ENCODE measurements at regions not wholly inside any gene's neighbourhood (a gene's known extent, or its start where the extent isn't known, plus 50 kb on each side); places are given as distances from the start of the nearest gene placed in this dataset.

- H4K91ac ChIP-seq (ENCODE audit: low read depth, low read length, poor library complexity): no peak overlapping the region
- no peaks in the 10 kb centered on the region for H3K27me3 ChIP-seq (ENCODE audit: control insufficient read depth in 3 of 3, insufficient read depth in 3 of 3, low read depth in 1 of 3, low read length in 3 of 3)
- no peak overlapping the region for H3K4me2 ChIP-seq (ENCODE audit: insufficient read depth, low read length, poor library complexity, severe bottlenecking)
- no peak overlapping the region for H3K14ac ChIP-seq (ENCODE audit: low read length)
- no peak overlapping the region for H2AK5ac ChIP-seq (ENCODE audit: low read depth, low read length)
- no peaks in the 10 kb centered on the region for H3K9me3 ChIP-seq (replicated peaks in 1 of 2; ENCODE audit: control insufficient read depth in 2 of 2, insufficient read depth in 1 of 2, low read depth in 1 of 2, low read length in 2 of 2)
- no peak overlapping the region for H3K4ac ChIP-seq (ENCODE audit: low read length)
- no CpG with 5 or more reads among the region's 5 CpGs for WGBS, 2 donors (ENCODE audit: extremely low coverage in 2 of 2, insufficient read length in 2 of 2, insufficient replicate concordance in 1 of 2)
- no peak overlapping the region for H4K8ac ChIP-seq (ENCODE audit: low read depth, low read length)
- H2BK120ac ChIP-seq (ENCODE audit: low read depth, low read length): no peak overlapping the region
- no peak overlapping the region for H2BK12ac ChIP-seq (ENCODE audit: low read length)
- no peak for DNase-seq (ENCODE audit: low spot score)
- H2AFZ ChIP-seq (ENCODE audit: low read length): no peak overlapping the region
- H2BK5ac ChIP-seq (ENCODE audit: low read length): no peak overlapping the region
- H3K36me3 ChIP-seq (replicated peaks in 1 of 2; ENCODE audit: control insufficient read depth in 2 of 2, insufficient read depth in 2 of 2, low read length in 2 of 2): no peaks in the 10 kb centered on the region
- no peak overlapping the region for H3K9ac ChIP-seq (ENCODE audit: low read depth, low read length, poor library complexity)
- H3K23ac ChIP-seq (ENCODE audit: low read depth, low read length, poor library complexity): no peak overlapping the region
- no peaks in the 10 kb centered on the region for H3K4me1 ChIP-seq (ENCODE audit: control insufficient read depth in 2 of 2, insufficient read depth in 1 of 2, low read depth in 1 of 2, low read length in 2 of 2)
- H2BK15ac ChIP-seq (ENCODE audit: low read length): no peak overlapping the region
- H3K4me3 ChIP-seq (ENCODE audit: low read length in 2 of 2): no peak overlapping the region
- H3K27ac ChIP-seq (replicated peaks; ENCODE audit: low read length): no peak overlapping the region
- H3K79me1 ChIP-seq (ENCODE audit: low read depth, low read length): no peaks in the 10 kb centered on the region
- H3K18ac ChIP-seq (ENCODE audit: low read length): no peak overlapping the region
These were observed 481.0 kb downstream of the RASEF start for GRCh38 chr9:82581935-82582334.

DNA sequence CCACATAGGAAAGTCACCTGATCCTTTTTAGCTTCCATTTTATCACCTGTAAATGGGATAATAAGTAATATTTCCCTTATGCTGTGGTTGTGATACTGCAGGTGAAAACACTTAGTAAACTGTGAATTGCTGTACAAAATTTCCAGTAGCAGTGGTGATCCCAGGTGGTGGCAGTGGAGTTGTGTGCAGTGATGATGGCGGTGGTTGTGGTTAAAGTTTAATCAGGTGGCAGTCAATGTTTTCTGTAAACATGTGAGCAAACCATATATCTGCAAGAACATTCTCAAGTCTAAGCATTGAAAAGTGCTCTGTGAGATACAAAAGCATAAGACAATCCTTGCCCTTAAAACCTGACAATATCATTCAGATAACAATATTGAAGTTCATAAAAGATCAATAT lies 480.2 kb downstream of the RASEF start:
- no peak overlapping the region for H2AK5ac ChIP-seq (ENCODE audit: low read depth, low read length)
- no peak overlapping the region for H3K27ac ChIP-seq (replicated peaks; ENCODE audit: low read length)
- H3K79me1 ChIP-seq (ENCODE audit: low read depth, low read length): no peaks in the 10 kb centered on the region

DNA sequence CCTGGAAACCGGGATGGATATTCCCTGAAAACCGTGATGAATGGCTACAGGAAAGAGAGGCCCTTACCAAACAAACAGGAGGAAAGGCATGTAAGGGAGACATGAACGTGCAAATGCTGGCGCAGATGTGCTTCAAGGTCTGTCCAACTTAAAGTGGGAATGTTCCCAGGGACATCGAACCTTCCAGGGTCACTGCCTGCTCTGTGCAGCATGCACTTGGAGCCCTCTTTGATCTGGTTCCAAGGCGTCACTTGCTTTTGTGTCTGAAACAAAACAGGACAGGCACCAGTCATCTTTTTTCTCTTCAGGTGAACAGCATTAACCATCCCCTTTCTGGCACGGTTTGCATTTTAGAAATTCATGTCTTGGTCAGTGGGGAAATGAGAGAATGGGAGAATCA lies 479.4 kb downstream of the RASEF start:
- Histone ChIP-seq H3K27me3 (ENCODE audit: control insufficient read depth in 3 of 3, insufficient read depth in 3 of 3, low read depth in 1 of 3, low read length in 3 of 3) (no peaks in the 10 kb centered on the region), H2AFZ (ENCODE audit: low read length) (no peak overlapping the region), H2BK120ac (ENCODE audit: low read depth, low read length) (no peak overlapping the region), H2AK5ac (ENCODE audit: low read depth, low read length) (no peak overlapping the region), H3K4me2 (ENCODE audit: insufficient read depth, low read length, poor library complexity, severe bottlenecking) (no peak overlapping the region), H3K27ac (replicated peaks; ENCODE audit: low read length) (no peak overlapping the region), H4K8ac (ENCODE audit: low read depth, low read length) (no peak overlapping the region), H3K9ac (ENCODE audit: low read depth, low read length, poor library complexity) (no peak overlapping the region), H4K91ac (ENCODE audit: low read depth, low read length, poor library complexity) (no peak overlapping the region), H3K4me3 (ENCODE audit: low read length in 2 of 2) (no peak overlapping the region), H3K14ac (ENCODE audit: low read length) (no peak overlapping the region), H3K79me1 (ENCODE audit: low read depth, low read length) (no peaks in the 10 kb centered on the region), H3K36me3 (replicated peaks in 1 of 2; ENCODE audit: control insufficient read depth in 2 of 2, insufficient read depth in 2 of 2, low read length in 2 of 2) (no peaks in the 10 kb centered on the region), H3K18ac (ENCODE audit: low read length) (no peak overlapping the region), H3K4ac (ENCODE audit: low read length) (no peak overlapping the region), H3K23ac (ENCODE audit: low read depth, low read length, poor library complexity) (no peak overlapping the region), H2BK15ac (ENCODE audit: low read length) (no peak overlapping the region), H3K9me3 (replicated peaks in 1 of 2; ENCODE audit: control insufficient read depth in 2 of 2, insufficient read depth in 1 of 2, low read depth in 1 of 2, low read length in 2 of 2) (no peaks in the 10 kb centered on the region), H3K4me1 (ENCODE audit: control insufficient read depth in 2 of 2, insufficient read depth in 1 of 2, low read depth in 1 of 2, low read length in 2 of 2) (no peaks in the 10 kb centered on the region), H2BK5ac (ENCODE audit: low read length) (no peak overlapping the region), H2BK12ac (ENCODE audit: low read length) (no peak overlapping the region)
- no CpG with 5 or more reads among the region's 7 CpGs for WGBS, 2 donors (ENCODE audit: extremely low coverage in 2 of 2, insufficient read length in 2 of 2, insufficient replicate concordance in 1 of 2)
- DNase-seq (ENCODE audit: low spot score): no peak

More for the DNA sequence above, 480.2 kb downstream of the RASEF start:
- Histone ChIP-seq H3K18ac (ENCODE audit: low read length) (no peak overlapping the region), H3K36me3 (replicated peaks in 1 of 2; ENCODE audit: control insufficient read depth in 2 of 2, insufficient read depth in 2 of 2, low read length in 2 of 2) (no peaks in the 10 kb centered on the region), H3K4me2 (ENCODE audit: insufficient read depth, low read length, poor library complexity, severe bottlenecking) (no peak overlapping the region), H3K23ac (ENCODE audit: low read depth, low read length, poor library complexity) (no peak overlapping the region), H3K27me3 (ENCODE audit: control insufficient read depth in 3 of 3, insufficient read depth in 3 of 3, low read depth in 1 of 3, low read length in 3 of 3) (no peaks in the 10 kb centered on the region), H3K14ac (ENCODE audit: low read length) (no peak overlapping the region), H4K91ac (ENCODE audit: low read depth, low read length, poor library complexity) (no peak overlapping the region), H3K9me3 (replicated peaks in 1 of 2; ENCODE audit: control insufficient read depth in 2 of 2, insufficient read depth in 1 of 2, low read depth in 1 of 2, low read length in 2 of 2) (no peaks in the 10 kb centered on the region), H2BK120ac (ENCODE audit: low read depth, low read length) (no peak overlapping the region), H2AFZ (ENCODE audit: low read length) (no peak overlapping the region), H2BK12ac (ENCODE audit: low read length) (no peak overlapping the region), H2BK5ac (ENCODE audit: low read length) (no peak overlapping the region), H3K4ac (ENCODE audit: low read length) (no peak overlapping the region), H3K4me1 (ENCODE audit: control insufficient read depth in 2 of 2, insufficient read depth in 1 of 2, low read depth in 1 of 2, low read length in 2 of 2) (no peaks in the 10 kb centered on the region), H3K9ac (ENCODE audit: low read depth, low read length, poor library complexity) (no peak overlapping the region), H3K4me3 (ENCODE audit: low read length in 2 of 2) (no peak overlapping the region), H4K8ac (ENCODE audit: low read depth, low read length) (no peak overlapping the region), H2BK15ac (ENCODE audit: low read length) (no peak overlapping the region)
- DNase-seq (ENCODE audit: low spot score): no peak
- WGBS, 2 donors (ENCODE audit: extremely low coverage in 2 of 2, insufficient read length in 2 of 2, insufficient replicate concordance in 1 of 2): no CpG with 5 or more reads among the region's 1 CpG

- Histone ChIP-seq H2BK120ac (ENCODE audit: low read depth, low read length) (no peak overlapping the region), H3K27ac (replicated peaks; ENCODE audit: low read length) (no peak overlapping the region), H3K4me2 (ENCODE audit: insufficient read depth, low read length, poor library complexity, severe bottlenecking) (no peak overlapping the region), H2BK12ac (ENCODE audit: low read length) (no peak overlapping the region), H2BK15ac (ENCODE audit: low read length) (no peak overlapping the region), H2AFZ (ENCODE audit: low read length) (no peak overlapping the region), H2AK5ac (ENCODE audit: low read depth, low read length) (no peak overlapping the region), H3K9me3 (replicated peaks in 1 of 2; ENCODE audit: control insufficient read depth in 2 of 2, insufficient read depth in 1 of 2, low read depth in 1 of 2, low read length in 2 of 2) (no peaks in the 10 kb centered on the region), H3K27me3 (ENCODE audit: control insufficient read depth in 3 of 3, insufficient read depth in 3 of 3, low read depth in 1 of 3, low read length in 3 of 3) (no peaks in the 10 kb centered on the region), H3K36me3 (replicated peaks in 1 of 2; ENCODE audit: control insufficient read depth in 2 of 2, insufficient read depth in 2 of 2, low read length in 2 of 2) (no peaks in the 10 kb centered on the region), H2BK5ac (ENCODE audit: low read length) (no peak overlapping the region), H4K8ac (ENCODE audit: low read depth, low read length) (no peak overlapping the region), H3K4me3 (ENCODE audit: low read length in 2 of 2) (no peak overlapping the region), H3K4me1 (ENCODE audit: control insufficient read depth in 2 of 2, insufficient read depth in 1 of 2, low read depth in 1 of 2, low read length in 2 of 2) (no peaks in the 10 kb centered on the region), H3K18ac (ENCODE audit: low read length) (no peak overlapping the region), H3K9ac (ENCODE audit: low read depth, low read length, poor library complexity) (no peak overlapping the region), H3K23ac (ENCODE audit: low read depth, low read length, poor library complexity) (no peak overlapping the region), H3K14ac (ENCODE audit: low read length) (no peak overlapping the region), H4K91ac (ENCODE audit: low read depth, low read length, poor library complexity) (no peak overlapping the region), H3K4ac (ENCODE audit: low read length) (no peak overlapping the region), H3K79me1 (ENCODE audit: low read depth, low read length) (no peaks in the 10 kb centered on the region)
- WGBS, 2 donors (ENCODE audit: extremely low coverage in 2 of 2, insufficient read length in 2 of 2, insufficient replicate concordance in 1 of 2): no CpG with 5 or more reads among the region's 5 CpGs
- no peak for DNase-seq (ENCODE audit: low spot score)
These were observed 478.5 kb downstream of the RASEF start for GRCh38 chr9:82584349-82584863.
